ENCODE measurements at regions not wholly inside any gene's neighbourhood (a gene's known extent, or its start where the extent isn't known, plus 50 kb on each side); places are given as distances from the start of the nearest gene placed in this dataset.

GRCh38 chrX:115989686-115990085, 180.9 kb upstream of the AGTR2 start:
- no peak for DNase-seq (ENCODE audit: low read depth in 1 of 2, low spot score in 1 of 2)
- Histone ChIP-seq H3K4me3 (replicated peaks; ENCODE audit: insufficient read depth, low read length) (no peak overlapping the region), H3K27ac (replicated peaks) (no peak overlapping the region), H3K27me3 (ENCODE audit: insufficient read depth, poor library complexity, severe bottlenecking) (no peaks in the 10 kb centered on the region)
- TF ChIP-seq, protein P1, sequence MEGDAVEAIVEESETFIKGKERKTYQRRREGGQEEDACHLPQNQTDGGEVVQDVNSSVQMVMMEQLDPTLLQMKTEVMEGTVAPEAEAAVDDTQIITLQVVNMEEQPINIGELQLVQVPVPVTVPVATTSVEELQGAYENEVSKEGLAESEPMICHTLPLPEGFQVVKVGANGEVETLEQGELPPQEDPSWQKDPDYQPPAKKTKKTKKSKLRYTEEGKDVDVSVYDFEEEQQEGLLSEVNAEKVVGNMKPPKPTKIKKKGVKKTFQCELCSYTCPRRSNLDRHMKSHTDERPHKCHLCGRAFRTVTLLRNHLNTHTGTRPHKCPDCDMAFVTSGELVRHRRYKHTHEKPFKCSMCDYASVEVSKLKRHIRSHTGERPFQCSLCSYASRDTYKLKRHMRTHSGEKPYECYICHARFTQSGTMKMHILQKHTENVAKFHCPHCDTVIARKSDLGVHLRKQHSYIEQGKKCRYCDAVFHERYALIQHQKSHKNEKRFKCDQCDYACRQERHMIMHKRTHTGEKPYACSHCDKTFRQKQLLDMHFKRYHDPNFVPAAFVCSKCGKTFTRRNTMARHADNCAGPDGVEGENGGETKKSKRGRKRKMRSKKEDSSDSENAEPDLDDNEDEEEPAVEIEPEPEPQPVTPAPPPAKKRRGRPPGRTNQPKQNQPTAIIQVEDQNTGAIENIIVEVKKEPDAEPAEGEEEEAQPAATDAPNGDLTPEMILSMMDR (IDR thresholded peaks at IDR 0.05; ENCODE audit: insufficient read depth, low read length): no peak
- TF ChIP-seq REST (IDR thresholded peaks at IDR 0.05; ENCODE audit: insufficient replicate concordance, low read depth): no peak
- TF ChIP-seq SPI1 (IDR thresholded peaks at IDR 0.05; ENCODE audit: borderline replicate concordance, low read depth): no peak
- TF ChIP-seq POLR2AphosphoS5 (IDR thresholded peaks at IDR 0.05; ENCODE audit: low read depth): no peak
- no peak for TF ChIP-seq GABPA (IDR thresholded peaks at IDR 0.05; ENCODE audit: low read depth)

DNA sequence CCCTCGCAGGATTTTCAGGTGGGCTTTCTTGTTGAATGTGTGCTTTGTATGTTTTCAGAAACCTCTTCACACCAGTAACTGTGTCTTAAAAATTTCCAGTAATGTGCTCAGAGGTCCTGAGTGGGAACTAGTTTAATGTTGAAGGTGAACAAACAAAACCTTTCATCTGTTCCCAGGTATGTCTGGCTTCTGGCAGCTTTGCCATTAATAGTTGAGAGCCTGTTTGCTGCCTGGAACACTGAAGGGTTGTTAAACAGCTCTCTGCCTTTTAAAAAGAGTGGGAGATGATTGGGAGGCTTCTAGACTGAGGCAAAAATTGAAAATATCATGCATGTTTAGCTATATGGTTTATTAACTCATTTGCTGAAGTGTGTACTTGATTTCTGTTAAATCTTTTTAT, 161.2 kb upstream of the AGTR2 start:
- TF ChIP-seq POLR2AphosphoS5 (IDR thresholded peaks at IDR 0.05; ENCODE audit: low read depth): no peak
- no peak for TF ChIP-seq GABPA (IDR thresholded peaks at IDR 0.05; ENCODE audit: low read depth)
- TF ChIP-seq SPI1 (IDR thresholded peaks at IDR 0.05; ENCODE audit: borderline replicate concordance, low read depth): no peak
- TF ChIP-seq, protein P1 (IDR thresholded peaks at IDR 0.05; ENCODE audit: insufficient read depth, low read length): no peak
- no peak for TF ChIP-seq REST (IDR thresholded peaks at IDR 0.05; ENCODE audit: insufficient replicate concordance, low read depth)
- H3K27me3 ChIP-seq (ENCODE audit: insufficient read depth, poor library complexity, severe bottlenecking): peaks cover 2% of the 10 kb centered on the region
- H3K27ac ChIP-seq (replicated peaks): no peak overlapping the region
- no peak overlapping the region for H3K4me3 ChIP-seq (replicated peaks; ENCODE audit: insufficient read depth, low read length)
- no peak for DNase-seq (ENCODE audit: low read depth in 1 of 2, low spot score in 1 of 2)

DNA sequence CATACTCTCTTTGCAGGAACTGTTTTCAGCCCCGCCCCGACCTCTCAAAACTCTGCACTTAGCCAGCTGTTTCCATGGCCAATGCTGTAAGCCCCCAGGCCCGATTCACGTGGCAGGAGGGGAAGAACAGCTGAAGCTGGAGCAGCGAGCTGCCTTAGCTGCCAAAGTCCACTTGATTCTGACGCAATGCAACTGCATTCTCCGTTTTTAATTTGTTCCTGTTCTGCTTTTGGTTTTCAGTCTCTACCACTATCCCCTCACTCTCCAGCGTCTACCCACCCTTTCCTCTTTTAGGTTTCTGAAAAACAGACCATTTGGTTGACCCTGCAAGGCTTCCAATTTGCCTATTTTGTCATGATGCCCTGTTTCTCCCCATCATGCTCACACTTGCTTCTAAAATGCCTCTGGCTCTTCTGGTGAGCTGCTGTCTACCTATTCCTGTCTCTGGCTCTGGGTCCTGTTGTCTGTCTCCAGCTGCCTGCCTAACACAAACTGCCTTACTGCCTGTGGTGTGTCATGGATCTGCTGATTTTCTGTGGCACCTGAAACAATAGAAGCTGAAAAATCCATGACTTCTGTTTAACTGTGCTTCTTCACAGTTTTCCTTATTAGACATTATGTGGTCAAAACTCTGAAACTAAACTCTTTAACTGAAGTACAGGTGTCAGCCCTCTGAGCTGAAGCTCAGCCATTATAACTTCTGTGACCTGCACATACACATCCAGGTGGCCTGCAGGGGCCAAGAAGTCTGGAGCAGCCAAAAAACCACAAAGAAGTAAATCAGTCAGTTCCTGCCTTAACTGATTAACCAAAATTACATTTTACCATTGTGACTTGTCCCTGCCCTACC, 160.5 kb upstream of the AGTR2 start:
- H3K4me3 ChIP-seq (replicated peaks; ENCODE audit: insufficient read depth, low read length): no peak overlapping the region
- peaks cover 2% of the 10 kb centered on the region for H3K27me3 ChIP-seq (ENCODE audit: insufficient read depth, poor library complexity, severe bottlenecking)
- peak in 1 of 2 experiments; percentile 58 for DNase-seq (ENCODE audit: low read depth in 1 of 2, low spot score in 1 of 2)
- peak; percentile 44; the same call in 1 of the 2 replicates for TF ChIP-seq SPI1 (IDR thresholded peaks at IDR 0.05; ENCODE audit: borderline replicate concordance, low read depth)
- no peak for TF ChIP-seq POLR2AphosphoS5 (IDR thresholded peaks at IDR 0.05; ENCODE audit: low read depth)
- H3K27ac ChIP-seq (replicated peaks): peak overlapping the region; percentile 6; the same call in 1 of the 2 replicates

GRCh38 chrX:116010939-116011338, 159.6 kb upstream of the AGTR2 start:
- DNase-seq (ENCODE audit: low read depth in 1 of 2, low spot score in 1 of 2): no peak
- peaks cover 2% of the 10 kb centered on the region for H3K27me3 ChIP-seq (ENCODE audit: insufficient read depth, poor library complexity, severe bottlenecking)
- H3K4me3 ChIP-seq (replicated peaks; ENCODE audit: insufficient read depth, low read length): no peak overlapping the region
- no peak overlapping the region for H3K27ac ChIP-seq (replicated peaks)
- no peak for TF ChIP-seq SPI1 (IDR thresholded peaks at IDR 0.05; ENCODE audit: borderline replicate concordance, low read depth)
- no peak for TF ChIP-seq GABPA (IDR thresholded peaks at IDR 0.05; ENCODE audit: low read depth)
- TF ChIP-seq, protein P1 (IDR thresholded peaks at IDR 0.05; ENCODE audit: insufficient read depth, low read length): no peak
- TF ChIP-seq POLR2AphosphoS5 (IDR thresholded peaks at IDR 0.05; ENCODE audit: low read depth): no peak
- no peak for TF ChIP-seq REST (IDR thresholded peaks at IDR 0.05; ENCODE audit: insufficient replicate concordance, low read depth)
